ENCODE measurements at regions not wholly inside any gene's neighbourhood (a gene's known extent, or its start where the extent isn't known, plus 50 kb on each side); places are given as distances from the start of the nearest gene placed in this dataset.

GRCh38 chr2:144708626-144709025 lies 188.7 kb upstream of the ZEB2 start:
- H3K79me2 ChIP-seq (ENCODE audit: low read length): no peaks in the 10 kb centered on the region
- no peak for DNase-seq
- no peak overlapping the region for H3K4me3 ChIP-seq (ENCODE audit: low read length)
- H4K20me1 ChIP-seq (ENCODE audit: low read length): no peaks in the 10 kb centered on the region
- H3K36me3 ChIP-seq (ENCODE audit: low read depth, low read length): no peaks in the 10 kb centered on the region
- ChIA-PET POLR2A (ENCODE audit: unreplicated experiment) (no interaction called here), CTCF (no interaction called here)
- TF ChIP-seq EZH2 (IDR thresholded peaks at IDR 0.05; ENCODE audit: low read length, unreplicated experiment) (no peak), EZH2phosphoT487 (IDR thresholded peaks at IDR 0.05; ENCODE audit: borderline replicate concordance, low read length) (no peak), CTCF (conservative IDR thresholded peaks at IDR 0.05; ENCODE audit: low read depth, low read length) (no peak)
- no peaks in the 10 kb centered on the region for H3F3A ChIP-seq (ENCODE audit: low read length, unreplicated experiment)
- H3K27ac ChIP-seq (ENCODE audit: low read length): no peak overlapping the region
- H2AFZ ChIP-seq (ENCODE audit: low read length): no peak overlapping the region
- H3K4me2 ChIP-seq (ENCODE audit: low read length): no peak overlapping the region
- H3K9me2 ChIP-seq (replicated peaks; ENCODE audit: low read length): no peaks in the 10 kb centered on the region
- H3K9ac ChIP-seq (ENCODE audit: low read length): no peak overlapping the region
- intact Hi-C loops (cut with micrococcal nuclease): no loop called here
- no peak for ATAC-seq
- peaks cover 21% of the 10 kb centered on the region for H3K4me1 ChIP-seq (ENCODE audit: insufficient read depth, low read length)
- no peaks in the 10 kb centered on the region for H3K27me3 ChIP-seq (ENCODE audit: low read length)
- BruUV-seq (replicated peaks): no TSS peak
- H3K9me3 ChIP-seq (ENCODE audit: low read length): no peaks in the 10 kb centered on the region

- peaks cover 24% of the 10 kb centered on the region for H3K4me1 ChIP-seq (ENCODE audit: insufficient read depth, low read length)
- ChIA-PET POLR2A (ENCODE audit: unreplicated experiment) (no interaction called here), CTCF (no interaction called here)
- no peaks in the 10 kb centered on the region for H3F3A ChIP-seq (ENCODE audit: low read length, unreplicated experiment)
- no peaks in the 10 kb centered on the region for H3K9me3 ChIP-seq (ENCODE audit: low read length)
- BruUV-seq (replicated peaks): no TSS peak
- no peak overlapping the region for H2AFZ ChIP-seq (ENCODE audit: low read length)
- TF ChIP-seq EZH2 (IDR thresholded peaks at IDR 0.05; ENCODE audit: low read length, unreplicated experiment) (no peak), CTCF (conservative IDR thresholded peaks at IDR 0.05; ENCODE audit: low read depth, low read length) (no peak)
- H3K79me2 ChIP-seq (ENCODE audit: low read length): no peaks in the 10 kb centered on the region
- no peaks in the 10 kb centered on the region for H3K9me2 ChIP-seq (replicated peaks; ENCODE audit: low read length)
- no peaks in the 10 kb centered on the region for H3K36me3 ChIP-seq (ENCODE audit: low read depth, low read length)
- H3K4me2 ChIP-seq (ENCODE audit: low read length): no peak overlapping the region
- H3K9ac ChIP-seq (ENCODE audit: low read length): no peak overlapping the region
- DNase-seq (no peak), ATAC-seq (no peak)
- no peaks in the 10 kb centered on the region for H4K20me1 ChIP-seq (ENCODE audit: low read length)
- no peak overlapping the region for H3K27ac ChIP-seq (ENCODE audit: low read length)
- H3K27me3 ChIP-seq (ENCODE audit: low read length): no peaks in the 10 kb centered on the region
- intact Hi-C loops (cut with micrococcal nuclease): no loop called here
- H3K4me3 ChIP-seq (ENCODE audit: low read length): no peak overlapping the region
These were observed 187.9 kb upstream of the ZEB2 start for GRCh38 chr2:144707736-144708326.

- no peaks in the 10 kb centered on the region for H3K79me2 ChIP-seq (ENCODE audit: low read length)
- H3K27me3 ChIP-seq (ENCODE audit: low read length): no peaks in the 10 kb centered on the region
- H3K4me1 ChIP-seq (ENCODE audit: insufficient read depth, low read length): peaks cover 24% of the 10 kb centered on the region
- no peaks in the 10 kb centered on the region for H3K9me2 ChIP-seq (replicated peaks; ENCODE audit: low read length)
- no peaks in the 10 kb centered on the region for H3K9me3 ChIP-seq (ENCODE audit: low read length)
- no peaks in the 10 kb centered on the region for H3K36me3 ChIP-seq (ENCODE audit: low read depth, low read length)
- H3K27ac ChIP-seq (ENCODE audit: low read length): no peak overlapping the region
- no peak overlapping the region for H2AFZ ChIP-seq (ENCODE audit: low read length)
- intact Hi-C loops (cut with micrococcal nuclease): no loop called here
- 0 out of 2 replicates have a peak overlapping the region, but pooled peaks have one; percentile 20 for H3K4me2 ChIP-seq (ENCODE audit: low read length)
- no peak for ATAC-seq
- H3K9ac ChIP-seq (ENCODE audit: low read length): no peak overlapping the region
- H3K4me3 ChIP-seq (ENCODE audit: low read length): no peak overlapping the region
- no peaks in the 10 kb centered on the region for H4K20me1 ChIP-seq (ENCODE audit: low read length)
- no peaks in the 10 kb centered on the region for H3F3A ChIP-seq (ENCODE audit: low read length, unreplicated experiment)
- ChIA-PET POLR2A (ENCODE audit: unreplicated experiment) (no interaction called here), CTCF (no interaction called here)
- TF ChIP-seq EZH2phosphoT487 (IDR thresholded peaks at IDR 0.05; ENCODE audit: borderline replicate concordance, low read length): no peak
- no peak for TF ChIP-seq CTCF (conservative IDR thresholded peaks at IDR 0.05; ENCODE audit: low read depth, low read length)
- no peak for TF ChIP-seq EZH2 (IDR thresholded peaks at IDR 0.05; ENCODE audit: low read length, unreplicated experiment)
- no TSS peak for BruUV-seq (replicated peaks)
- DNase-seq: no peak
These were observed 186.7 kb upstream of the ZEB2 start for GRCh38 chr2:144706647-144707046.

Measured in PC-3 (cell line).